Liver (tissue), 8 donors: ENCODE measurements at regions not wholly inside any gene's neighbourhood (a gene's known extent, or its start where the extent isn't known, plus 50 kb on each side); places are given as distances from the start of the nearest gene placed in this dataset.

Source experiments
- DNase-seq: peaks from one replicate; pipeline ENCODE4 v3.0.0-alpha.2; 2017; ENCODE audit warnings: low spot score
- H3K27ac ChIP-seq, 2 donors: one replicate each; pipeline ENCODE4 v1.7.0; 2013; ENCODE audit warnings: inconsistent platforms in 2 of 2, low read length in 2 of 2, control low read depth in 1 of 2, low read depth in 1 of 2, mild to moderate bottlenecking in 1 of 2
- H3K27me3 ChIP-seq, 4 donors: one replicate each; pipeline versions ENCODE4 v1.6.1 to v1.7.0; 2013; ENCODE audit warnings: low read length in 3 of 4, inconsistent platforms in 1 of 4, mild to moderate bottlenecking in 1 of 4, moderate library complexity in 1 of 4; ENCODE audit not compliant: control insufficient read depth in 4 of 4, insufficient read depth in 4 of 4
- H3K36me3 ChIP-seq, 4 donors: one replicate each; pipeline versions ENCODE4 v1.6.1 to v1.7.0; 2013; ENCODE audit warnings: low read length in 3 of 4, mild to moderate bottlenecking in 3 of 4, low read depth in 1 of 4, moderate library complexity in 1 of 4; ENCODE audit not compliant: control insufficient read depth in 4 of 4, insufficient read depth in 3 of 4
- H3K4me1 ChIP-seq, 4 donors: one replicate each; pipeline versions ENCODE4 v1.6.1 to v1.7.0; 2013; ENCODE audit warnings: low read length in 3 of 4, mild to moderate bottlenecking in 3 of 4, moderate library complexity in 1 of 4; ENCODE audit not compliant: control insufficient read depth in 4 of 4, insufficient read depth in 4 of 4
- H3K4me3 ChIP-seq, 3 donors: one replicate each; pipeline versions ENCODE4 v1.6.1 to v1.7.0; 2013; ENCODE audit warnings: low read length in 3 of 3, control low read depth in 1 of 3, low read depth in 1 of 3, mild to moderate bottlenecking in 1 of 3
- H3K9ac ChIP-seq, 2 donors: one replicate each; pipeline ENCODE4 v1.7.0; 2013; ENCODE audit warnings: low read length in 2 of 2, mild to moderate bottlenecking in 2 of 2, moderate library complexity in 2 of 2, control low read depth in 1 of 2, low read depth in 1 of 2
- H3K9me3 ChIP-seq, 4 donors: one replicate each; pipeline versions ENCODE4 v1.6.1 to v1.7.0; 2013; ENCODE audit warnings: low read length in 3 of 4; ENCODE audit not compliant: control insufficient read depth in 4 of 4
- CTCF ChIP-seq: fragments of 150-350 bp; IDR thresholded peaks from 2 replicates; pipeline ENCODE4 v1.5.1; 2017; ENCODE audit warnings: improper control_type of control experiment, low read depth, low read length; ENCODE audit not compliant: missing input control
- FOXA1 ChIP-seq: IDR thresholded peaks from 2 replicates; pipeline ENCODE4 v1.6.1; 2016; ENCODE audit warnings: antibody characterized with exemption
- FOXA2 ChIP-seq: IDR thresholded peaks from 2 replicates; pipeline ENCODE4 v1.6.1; 2016; ENCODE audit warnings: antibody characterized with exemption
- GABPA ChIP-seq, 2 donors: IDR thresholded peaks in 1 of 2; conservative IDR thresholded peaks in 1 of 2; 2 replicates each; pipeline ENCODE4 v1.6.1; 2016; ENCODE audit warnings: antibody characterized with exemption in 2 of 2, mild to moderate bottlenecking in 1 of 2, moderate library complexity in 1 of 2
- HNF4A ChIP-seq, 2 donors: conservative IDR thresholded peaks; 2 replicates each; pipeline ENCODE4 v1.6.1; 2016; ENCODE audit warnings: antibody characterized with exemption in 2 of 2, mild to moderate bottlenecking in 2 of 2
- HNF4G ChIP-seq: IDR thresholded peaks from 2 replicates; pipeline ENCODE4 v1.6.1; 2016; ENCODE audit warnings: antibody characterized with exemption
- NR2F2 ChIP-seq: IDR thresholded peaks from 2 replicates; pipeline ENCODE4 v1.6.1; 2016; ENCODE audit warnings: antibody characterized with exemption
- RAD21 ChIP-seq, 2 donors: IDR thresholded peaks; 2 replicates each; pipeline ENCODE4 v1.6.1; 2016; ENCODE audit warnings: antibody characterized with exemption in 2 of 2, mild to moderate bottlenecking in 2 of 2
- RXRA ChIP-seq, 2 donors: IDR thresholded peaks; 2 replicates each; pipeline ENCODE4 v1.6.1; 2017 to 2018; ENCODE audit warnings: antibody characterized with exemption in 2 of 2, mild to moderate bottlenecking in 1 of 2
- SP1 ChIP-seq: IDR thresholded peaks from 2 replicates; pipeline ENCODE4 v1.6.1; 2018; ENCODE audit warnings: antibody characterized with exemption, mild to moderate bottlenecking
- TAF1 ChIP-seq: conservative IDR thresholded peaks from 2 replicates; pipeline ENCODE4 v1.6.1; 2016; ENCODE audit warnings: antibody characterized with exemption, mild to moderate bottlenecking
- YY1 ChIP-seq: IDR thresholded peaks from 2 replicates; pipeline ENCODE4 v1.6.1; 2016; ENCODE audit warnings: antibody characterized with exemption, mild to moderate bottlenecking
- WGBS: extraction: QIAGEN DNeasy Blood & Tissue Kit; methylation state at CpG from one replicate; pipeline ENCODE4 v1.1.7; 2013; 5-methylcytosine and 5-hydroxymethylcytosine counted together
- TF ChIP-seq, protein P1 (sequence below): IDR thresholded peaks from 2 replicates; pipeline ENCODE4 v1.6.1; 2016; ENCODE audit warnings: antibody characterized with exemption, mild to moderate bottlenecking
- TF ChIP-seq, protein P2 (sequence below): IDR thresholded peaks from 2 replicates; pipeline ENCODE4 v1.6.1; 2016; ENCODE audit warnings: antibody characterized with exemption
- TF ChIP-seq, protein P3 (sequence below): IDR thresholded peaks from 2 replicates; pipeline ENCODE4 v1.6.1; 2016; ENCODE audit warnings: antibody characterized with exemption
- TF ChIP-seq, protein P4 (sequence below): IDR thresholded peaks from 2 replicates; pipeline ENCODE4 v1.6.1; 2016; ENCODE audit warnings: antibody characterized with exemption
- donor health status: healthy.
- donor health status: healthy.
- donor health status: healthy.
- donor health status: healthy.
- donor health status: healthy.

GRCh38 chr10:42975558-42976340, 101.1 kb upstream of the RET start:
- Histone ChIP-seq H3K4me3 (no peak overlapping the region), H3K36me3 (no peaks in the 10 kb centered on the region), H3K9me3 (no peaks in the 10 kb centered on the region), H3K27ac (no peak overlapping the region), H3K27me3 (no peaks in the 10 kb centered on the region), H3K9ac (no peak overlapping the region), H3K4me1 (peaks cover 0 to 2% (median 0%) of the 10 kb centered on the region in 4 donors)
- DNase-seq: no peak
- TF ChIP-seq HNF4A (conservative IDR thresholded peaks at IDR 0.05): no peak
- 84% methylated on average over 21 of the region's 21 CpGs for WGBS

GRCh38 chr10:42976351-42977031, 100.4 kb upstream of the RET start:
- H3K27me3 ChIP-seq: no peaks in the 10 kb centered on the region
- TF ChIP-seq GABPA (IDR thresholded peaks at IDR 0.05 in 1 of 2, conservative IDR thresholded peaks at IDR 0.05 in 1 of 2): no peak
- TF ChIP-seq HNF4A (conservative IDR thresholded peaks at IDR 0.05): no peak
- no peak for TF ChIP-seq RAD21 (IDR thresholded peaks at IDR 0.05)
- TF ChIP-seq, protein P1, sequence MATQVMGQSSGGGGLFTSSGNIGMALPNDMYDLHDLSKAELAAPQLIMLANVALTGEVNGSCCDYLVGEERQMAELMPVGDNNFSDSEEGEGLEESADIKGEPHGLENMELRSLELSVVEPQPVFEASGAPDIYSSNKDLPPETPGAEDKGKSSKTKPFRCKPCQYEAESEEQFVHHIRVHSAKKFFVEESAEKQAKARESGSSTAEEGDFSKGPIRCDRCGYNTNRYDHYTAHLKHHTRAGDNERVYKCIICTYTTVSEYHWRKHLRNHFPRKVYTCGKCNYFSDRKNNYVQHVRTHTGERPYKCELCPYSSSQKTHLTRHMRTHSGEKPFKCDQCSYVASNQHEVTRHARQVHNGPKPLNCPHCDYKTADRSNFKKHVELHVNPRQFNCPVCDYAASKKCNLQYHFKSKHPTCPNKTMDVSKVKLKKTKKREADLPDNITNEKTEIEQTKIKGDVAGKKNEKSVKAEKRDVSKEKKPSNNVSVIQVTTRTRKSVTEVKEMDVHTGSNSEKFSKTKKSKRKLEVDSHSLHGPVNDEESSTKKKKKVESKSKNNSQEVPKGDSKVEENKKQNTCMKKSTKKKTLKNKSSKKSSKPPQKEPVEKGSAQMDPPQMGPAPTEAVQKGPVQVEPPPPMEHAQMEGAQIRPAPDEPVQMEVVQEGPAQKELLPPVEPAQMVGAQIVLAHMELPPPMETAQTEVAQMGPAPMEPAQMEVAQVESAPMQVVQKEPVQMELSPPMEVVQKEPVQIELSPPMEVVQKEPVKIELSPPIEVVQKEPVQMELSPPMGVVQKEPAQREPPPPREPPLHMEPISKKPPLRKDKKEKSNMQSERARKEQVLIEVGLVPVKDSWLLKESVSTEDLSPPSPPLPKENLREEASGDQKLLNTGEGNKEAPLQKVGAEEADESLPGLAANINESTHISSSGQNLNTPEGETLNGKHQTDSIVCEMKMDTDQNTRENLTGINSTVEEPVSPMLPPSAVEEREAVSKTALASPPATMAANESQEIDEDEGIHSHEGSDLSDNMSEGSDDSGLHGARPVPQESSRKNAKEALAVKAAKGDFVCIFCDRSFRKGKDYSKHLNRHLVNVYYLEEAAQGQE: no peak
- TF ChIP-seq TAF1: no peak
- TF ChIP-seq, protein P2, sequence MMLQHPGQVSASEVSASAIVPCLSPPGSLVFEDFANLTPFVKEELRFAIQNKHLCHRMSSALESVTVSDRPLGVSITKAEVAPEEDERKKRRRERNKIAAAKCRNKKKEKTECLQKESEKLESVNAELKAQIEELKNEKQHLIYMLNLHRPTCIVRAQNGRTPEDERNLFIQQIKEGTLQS: no peak
- TF ChIP-seq HNF4G: no peak
- TF ChIP-seq NR2F2: no peak
- no peak for TF ChIP-seq CTCF
- TF ChIP-seq, protein P3, sequence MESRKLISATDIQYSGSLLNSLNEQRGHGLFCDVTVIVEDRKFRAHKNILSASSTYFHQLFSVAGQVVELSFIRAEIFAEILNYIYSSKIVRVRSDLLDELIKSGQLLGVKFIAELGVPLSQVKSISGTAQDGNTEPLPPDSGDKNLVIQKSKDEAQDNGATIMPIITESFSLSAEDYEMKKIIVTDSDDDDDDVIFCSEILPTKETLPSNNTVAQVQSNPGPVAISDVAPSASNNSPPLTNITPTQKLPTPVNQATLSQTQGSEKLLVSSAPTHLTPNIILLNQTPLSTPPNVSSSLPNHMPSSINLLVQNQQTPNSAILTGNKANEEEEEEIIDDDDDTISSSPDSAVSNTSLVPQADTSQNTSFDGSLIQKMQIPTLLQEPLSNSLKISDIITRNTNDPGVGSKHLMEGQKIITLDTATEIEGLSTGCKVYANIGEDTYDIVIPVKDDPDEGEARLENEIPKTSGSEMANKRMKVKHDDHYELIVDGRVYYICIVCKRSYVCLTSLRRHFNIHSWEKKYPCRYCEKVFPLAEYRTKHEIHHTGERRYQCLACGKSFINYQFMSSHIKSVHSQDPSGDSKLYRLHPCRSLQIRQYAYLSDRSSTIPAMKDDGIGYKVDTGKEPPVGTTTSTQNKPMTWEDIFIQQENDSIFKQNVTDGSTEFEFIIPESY: no peak
- no peak for TF ChIP-seq FOXA1
- no peak for TF ChIP-seq RXRA (IDR thresholded peaks at IDR 0.05)
- no peak for TF ChIP-seq SP1
- TF ChIP-seq YY1: no peak
- TF ChIP-seq, protein P4, sequence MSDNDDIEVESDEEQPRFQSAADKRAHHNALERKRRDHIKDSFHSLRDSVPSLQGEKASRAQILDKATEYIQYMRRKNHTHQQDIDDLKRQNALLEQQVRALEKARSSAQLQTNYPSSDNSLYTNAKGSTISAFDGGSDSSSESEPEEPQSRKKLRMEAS: no peak
- no peak for TF ChIP-seq FOXA2
- no peak for DNase-seq
- H3K27ac ChIP-seq: no peak overlapping the region
- peaks cover 0 to 2% (median 0%) of the 10 kb centered on the region in 4 donors for H3K4me1 ChIP-seq
- H3K9ac ChIP-seq: no peak overlapping the region
- no peaks in the 10 kb centered on the region for H3K36me3 ChIP-seq
- no peaks in the 10 kb centered on the region for H3K9me3 ChIP-seq
- no peak overlapping the region for H3K4me3 ChIP-seq
- 77% methylated on average over 7 of the region's 7 CpGs for WGBS
